Gastrocnemius medialis (tissue), 4 donors: ENCODE measurements at regions not wholly inside any gene's neighbourhood (a gene's known extent, or its start where the extent isn't known, plus 50 kb on each side); places are given as distances from the start of the nearest gene placed in this dataset.

ENCODE experiments used
- CTCF ChIP-seq, 5 experiments: fragments of 450-650 bp in 3 of 5; fragments of 200-600 bp in 2 of 5; sonication (generic) in 2 of 5; IDR thresholded peaks in 4 of 5; conservative IDR thresholded peaks in 1 of 5; 1 replicate in 4 of 5; 2 replicates in 1 of 5; pipeline ENCODE4 v1.5.1; 2016 to 2019; ENCODE audit warnings: antibody characterized with exemption in 5 of 5, mild to moderate bottlenecking in 3 of 5, moderate library complexity in 3 of 5
- POLR2A ChIP-seq, 2 donors: fragments of 450-650 bp; IDR thresholded peaks; one replicate each; pipeline ENCODE4 v1.6.1; 2017; ENCODE audit warnings: antibody characterized with exemption in 2 of 2, mild to moderate bottlenecking in 2 of 2, moderate library complexity in 2 of 2

DNA sequence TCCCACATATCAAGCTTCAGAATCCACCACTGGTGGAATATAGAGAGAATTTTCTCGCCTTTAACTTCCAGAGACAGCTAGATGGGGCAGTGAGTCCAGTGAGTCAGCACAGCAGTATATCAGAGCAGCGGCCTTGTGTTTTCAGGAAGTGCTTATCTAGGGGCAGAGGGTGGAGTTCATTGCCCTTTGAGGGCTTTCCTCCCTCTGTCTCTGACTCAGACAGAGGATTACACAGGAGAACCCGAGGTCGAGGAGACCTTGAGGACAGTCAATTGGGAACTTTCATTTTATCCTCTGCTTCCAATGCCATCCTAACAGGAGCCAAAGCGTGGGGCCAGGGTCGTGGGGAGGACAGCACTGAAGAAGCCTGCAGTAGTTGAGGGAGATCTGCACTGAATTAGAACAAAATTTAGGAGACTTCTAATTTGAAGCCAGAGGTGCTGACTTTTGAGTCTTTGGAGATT lies 109.6 kb upstream of the UMPS start:
- no peak for TF ChIP-seq CTCF (IDR thresholded peaks at IDR 0.05 in 4 of 5, conservative IDR thresholded peaks at IDR 0.05 in 1 of 5)
- TF ChIP-seq POLR2A (IDR thresholded peaks at IDR 0.05): no peak
